ENCODE measurements at regions not wholly inside any gene's neighbourhood (a gene's known extent, or its start where the extent isn't known, plus 50 kb on each side); places are given as distances from the start of the nearest gene placed in this dataset.
A peak's percentile ranks its signal among the peaks of the same experiment; 100 is the strongest.

GRCh38 chr2:146523196-146523595 is 1321.6 kb upstream of the ACVR2A start:
- Mint-ChIP-seq H3K9me3 (ENCODE audit: unreplicated experiment) (no peaks in the 10 kb centered on the region), H3K27me3 (ENCODE audit: unreplicated experiment) (no peaks in the 10 kb centered on the region), H3K4me1 (ENCODE audit: unreplicated experiment) (no peaks in the 10 kb centered on the region), H3K27ac (ENCODE audit: unreplicated experiment) (no peak overlapping the region), H3K36me3 (ENCODE audit: unreplicated experiment) (no peaks in the 10 kb centered on the region), H3K4me3 (ENCODE audit: unreplicated experiment) (no peak overlapping the region)
- peak; percentile 61 for TF ChIP-seq CTCF (IDR thresholded peaks at IDR 0.05)
- no peak for DNase-seq (ENCODE audit: extremely low spot score, unreplicated experiment)

- Mint-ChIP-seq H3K27me3 (ENCODE audit: unreplicated experiment) (no peaks in the 10 kb centered on the region), H3K36me3 (ENCODE audit: unreplicated experiment) (no peaks in the 10 kb centered on the region), H3K27ac (ENCODE audit: unreplicated experiment) (no peak overlapping the region), H3K4me3 (ENCODE audit: unreplicated experiment) (no peak overlapping the region), H3K9me3 (ENCODE audit: unreplicated experiment) (peaks cover 5% of the 10 kb centered on the region), H3K4me1 (ENCODE audit: unreplicated experiment) (no peaks in the 10 kb centered on the region)
- no peak for TF ChIP-seq CTCF (IDR thresholded peaks at IDR 0.05)
- no peak for DNase-seq (ENCODE audit: extremely low spot score, unreplicated experiment)
These were observed 1338.0 kb upstream of the ACVR2A start for GRCh38 chr2:146506851-146507250.

- Mint-ChIP-seq H3K27ac (ENCODE audit: unreplicated experiment) (no peak overlapping the region), H3K9me3 (ENCODE audit: unreplicated experiment) (peaks cover 5% of the 10 kb centered on the region), H3K27me3 (ENCODE audit: unreplicated experiment) (no peaks in the 10 kb centered on the region), H3K4me3 (ENCODE audit: unreplicated experiment) (no peak overlapping the region), H3K4me1 (ENCODE audit: unreplicated experiment) (no peaks in the 10 kb centered on the region), H3K36me3 (ENCODE audit: unreplicated experiment) (no peaks in the 10 kb centered on the region)
- no peak for TF ChIP-seq CTCF (IDR thresholded peaks at IDR 0.05)
- DNase-seq (ENCODE audit: extremely low spot score, unreplicated experiment): no peak
These were observed 1341.5 kb upstream of the ACVR2A start for GRCh38 chr2:146503366-146503765.

- Mint-ChIP-seq H3K9me3 (ENCODE audit: unreplicated experiment) (peaks cover 6% of the 10 kb centered on the region), H3K4me3 (ENCODE audit: unreplicated experiment) (no peak overlapping the region), H3K27ac (ENCODE audit: unreplicated experiment) (no peak overlapping the region), H3K27me3 (ENCODE audit: unreplicated experiment) (no peaks in the 10 kb centered on the region), H3K36me3 (ENCODE audit: unreplicated experiment) (no peaks in the 10 kb centered on the region), H3K4me1 (ENCODE audit: unreplicated experiment) (peaks cover 2% of the 10 kb centered on the region)
- TF ChIP-seq CTCF (IDR thresholded peaks at IDR 0.05): no peak
- DNase-seq (ENCODE audit: extremely low spot score, unreplicated experiment): no peak
These were observed 1348.6 kb upstream of the ACVR2A start for GRCh38 chr2:146496248-146496647.

- no peak for DNase-seq (ENCODE audit: extremely low spot score, unreplicated experiment)
- Mint-ChIP-seq H3K4me1 (ENCODE audit: unreplicated experiment) (peaks cover 4% of the 10 kb centered on the region), H3K27me3 (ENCODE audit: unreplicated experiment) (no peaks in the 10 kb centered on the region), H3K27ac (ENCODE audit: unreplicated experiment) (no peak overlapping the region), H3K4me3 (ENCODE audit: unreplicated experiment) (no peak overlapping the region), H3K9me3 (ENCODE audit: unreplicated experiment) (no peaks in the 10 kb centered on the region), H3K36me3 (ENCODE audit: unreplicated experiment) (no peaks in the 10 kb centered on the region)
- no peak for TF ChIP-seq CTCF (IDR thresholded peaks at IDR 0.05)
These were observed 1355.4 kb upstream of the ACVR2A start for GRCh38 chr2:146489386-146489785.

All from osteocyte (in vitro differentiated cells).